Stimulated activated CD8-positive, alpha-beta memory T cell treated with anti-CD3 and anti-CD28 coated beads, Interleukin-15, amount 100 ng/mL, for 24 hours (primary cell): ENCODE measurements at regions not wholly inside any gene's neighbourhood (a gene's known extent, or its start where the extent isn't known, plus 50 kb on each side); places are given as distances from the start of the nearest gene placed in this dataset.

Experiments used
- DNase-seq: peaks from one replicate; pipeline ENCODE4 v3.0.0-alpha.2; 2020; ENCODE audit warnings: low read depth

- no peak for DNase-seq
Observed at GRCh38 chr3:182067423-182067822, 355.7 kb downstream of the SOX2 start.

DNA sequence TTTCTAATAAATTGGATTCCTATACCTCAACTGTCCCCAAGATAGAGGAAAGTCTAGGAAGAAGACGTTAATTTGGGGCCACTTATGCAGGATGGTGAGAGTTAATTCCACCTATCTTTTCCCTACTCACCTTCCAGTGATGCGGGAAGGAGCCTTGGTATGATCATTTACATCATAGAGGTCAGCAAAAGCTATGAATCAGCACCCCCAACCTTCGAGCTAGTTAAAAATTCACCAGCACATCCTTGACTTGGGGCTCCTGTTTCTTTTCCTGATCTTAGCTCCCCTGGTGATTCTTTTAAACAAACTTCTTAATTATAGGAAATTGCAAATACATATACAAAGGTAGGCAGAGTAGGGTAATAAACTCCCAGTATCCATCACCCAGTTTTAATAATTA, 366.6 kb downstream of the SOX2 start:
- no peak for DNase-seq

GRCh38 chr3:182078929-182079328, 367.2 kb downstream of the SOX2 start:
- DNase-seq: no peak

GRCh38 chr3:182081096-182081495, 369.4 kb downstream of the SOX2 start:
- no peak for DNase-seq

DNA sequence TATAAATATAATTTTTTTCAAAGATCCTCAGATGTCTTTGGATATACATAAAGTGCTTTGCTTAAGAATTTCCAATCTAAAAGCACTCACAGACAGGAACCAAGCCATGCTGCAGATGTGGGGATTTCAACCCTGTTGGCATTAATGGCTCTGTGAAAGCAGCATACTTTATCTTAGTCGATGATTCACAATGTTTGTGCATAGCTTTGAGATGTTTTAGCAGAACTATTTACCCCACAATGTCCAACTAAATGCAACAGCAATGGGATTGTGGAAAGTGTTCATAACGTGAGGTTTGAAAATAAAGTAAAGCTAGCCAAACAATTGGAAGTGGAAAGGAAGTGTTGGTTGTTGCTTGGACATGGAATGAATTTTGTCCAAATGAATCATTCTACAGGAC, 371.4 kb downstream of the SOX2 start:
- no peak for DNase-seq

DNA sequence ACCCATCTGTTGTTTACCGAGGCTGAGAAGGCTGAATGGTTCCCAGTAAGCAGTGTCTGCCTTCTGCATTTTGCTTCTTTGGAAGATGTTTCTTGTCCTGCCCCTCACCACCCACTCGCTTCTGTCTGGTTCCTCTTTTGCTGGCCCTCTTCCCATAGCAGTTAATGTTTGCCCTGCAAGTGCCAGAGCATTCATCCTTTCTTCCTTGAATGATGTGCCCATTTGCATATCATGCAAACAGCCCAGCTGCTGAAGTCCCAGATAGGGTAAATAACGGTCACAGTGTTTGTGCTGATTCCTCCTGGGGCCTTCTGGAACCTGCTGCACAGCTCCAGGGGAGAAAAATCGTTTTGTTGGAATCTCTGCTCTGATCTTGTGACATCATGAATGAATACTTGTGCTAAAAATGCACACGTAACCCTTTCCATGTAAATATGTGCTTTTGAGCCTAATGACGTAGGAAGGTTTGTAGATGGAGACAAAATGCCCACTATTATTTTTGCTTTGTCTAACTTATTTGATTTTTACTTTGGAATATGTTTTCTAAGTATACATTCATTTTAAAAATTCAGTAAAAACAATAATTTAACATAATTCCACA, 381.0 kb downstream of the SOX2 start:
- no peak for DNase-seq

DNA sequence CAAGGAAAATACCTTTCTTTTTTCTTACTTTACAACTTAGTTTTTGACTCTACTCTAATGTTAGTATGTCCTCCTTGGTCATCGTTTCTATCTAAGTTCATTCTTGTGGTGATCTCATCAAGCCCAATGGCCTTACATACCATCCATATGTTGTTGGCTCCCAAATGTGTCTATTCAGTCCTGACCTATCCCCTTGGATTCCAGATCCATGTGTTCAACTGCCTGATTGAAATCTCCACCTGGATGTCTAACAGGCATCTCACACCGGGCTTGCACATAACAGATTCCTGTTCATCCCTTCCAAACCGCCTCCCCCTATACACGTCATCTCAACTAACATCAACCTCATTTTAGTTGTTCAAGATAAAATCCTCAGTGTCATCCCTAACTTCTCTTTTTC, 382.6 kb downstream of the SOX2 start:
- no peak for DNase-seq

- DNase-seq: no peak
Observed at GRCh38 chr3:182104881-182105280, 393.2 kb downstream of the SOX2 start.

DNA sequence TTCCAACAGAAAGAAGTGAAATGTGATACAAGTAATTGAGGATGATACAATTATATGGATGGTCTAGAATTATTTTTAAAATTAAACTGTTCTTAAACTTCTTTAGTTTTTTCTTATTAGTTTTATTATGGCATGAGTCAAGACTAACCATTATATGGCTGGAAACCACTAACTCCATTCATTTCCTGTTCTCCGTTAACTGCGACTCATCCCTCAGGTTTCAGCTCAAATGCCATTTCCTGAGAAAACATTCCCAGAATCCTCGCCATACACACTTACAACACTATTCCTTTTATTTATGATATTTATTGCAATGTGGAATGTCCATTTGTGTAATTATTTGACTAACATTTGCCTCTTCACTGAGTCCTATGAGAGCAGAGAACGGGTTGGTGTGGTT, 394.1 kb downstream of the SOX2 start:
- DNase-seq: no peak

GRCh38 chr3:182108371-182108770, 396.6 kb downstream of the SOX2 start:
- DNase-seq: no peak

- DNase-seq: no peak
Observed at GRCh38 chr3:182111967-182112366, 400.2 kb downstream of the SOX2 start.

DNA sequence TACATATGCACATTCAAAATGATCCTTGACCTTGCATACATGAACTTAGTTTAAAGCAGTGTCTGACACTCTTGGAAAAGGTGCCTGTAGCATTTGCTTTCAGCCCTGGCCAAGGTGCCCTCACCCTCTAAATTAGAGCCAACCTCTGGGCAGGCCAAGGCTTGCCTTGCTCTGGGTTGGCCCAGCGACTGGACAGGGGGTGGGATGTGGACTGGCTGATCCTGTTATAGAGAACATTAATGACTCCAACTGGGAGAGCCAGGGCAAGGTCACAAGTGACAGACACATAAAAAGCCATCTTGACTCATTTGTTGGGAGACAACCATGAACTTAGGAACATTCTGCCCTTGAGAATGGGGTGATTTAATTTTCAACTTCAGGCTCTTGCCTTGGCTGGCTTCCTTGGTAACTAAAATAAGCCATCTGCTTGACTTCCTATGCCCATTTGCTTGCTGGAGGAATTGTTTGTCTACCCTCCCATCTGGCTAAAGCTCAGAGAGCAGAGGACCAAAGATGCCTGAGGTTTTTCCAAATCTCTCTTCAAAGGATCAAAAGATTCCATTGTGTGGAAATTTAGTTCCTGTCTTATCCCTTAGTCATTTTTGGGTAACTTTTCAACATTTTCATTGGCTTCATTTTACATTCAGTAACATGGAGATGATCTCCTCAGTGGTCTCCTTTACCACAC, 403.7 kb downstream of the SOX2 start:
- no peak for DNase-seq

DNA sequence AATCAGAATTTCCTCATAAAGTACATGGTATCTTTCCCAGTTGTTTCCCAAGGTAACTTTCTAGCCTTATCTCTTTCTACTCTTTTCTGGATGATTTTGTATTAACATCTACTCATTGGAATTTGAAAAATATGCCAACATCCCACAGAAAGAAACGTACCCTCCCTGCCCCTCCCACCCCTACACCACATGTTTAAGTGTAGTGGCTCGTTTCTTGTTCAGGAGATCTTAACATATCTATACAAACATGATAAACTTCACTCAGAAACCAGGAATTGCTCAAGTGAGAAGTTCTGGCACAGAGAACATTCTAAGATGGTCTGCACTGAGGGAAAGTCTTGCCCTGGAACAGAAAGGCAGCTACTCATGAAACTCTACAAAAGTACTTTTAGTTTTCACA, 404.7 kb downstream of the SOX2 start:
- no peak for DNase-seq

GRCh38 chr3:182117131-182117530, 405.4 kb downstream of the SOX2 start:
- DNase-seq: no peak

DNA sequence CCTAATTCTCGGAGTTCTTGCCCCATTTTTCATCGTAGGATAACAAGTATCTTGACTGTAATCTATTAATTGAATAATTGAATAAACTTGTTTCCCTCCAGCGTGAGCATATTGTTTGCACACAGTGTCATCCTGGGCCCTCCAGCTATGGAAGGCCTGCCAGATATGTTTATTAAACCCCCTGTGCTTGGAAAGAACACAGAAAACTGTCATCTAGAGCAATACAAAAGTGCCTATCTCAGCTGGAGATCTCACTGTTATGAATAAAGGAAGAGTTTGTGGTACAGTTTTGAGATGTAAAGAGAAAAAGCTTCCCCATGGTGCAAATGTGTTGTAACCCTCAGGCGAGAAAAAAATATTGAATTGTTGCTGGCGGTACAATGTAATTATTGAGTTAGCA, 405.9 kb downstream of the SOX2 start:
- no peak for DNase-seq

GRCh38 chr3:182118066-182118465, 406.3 kb downstream of the SOX2 start:
- DNase-seq: no peak

GRCh38 chr3:182121401-182121800, 409.7 kb downstream of the SOX2 start:
- no peak for DNase-seq

GRCh38 chr3:182122779-182123178, 411.1 kb downstream of the SOX2 start:
- DNase-seq: no peak

GRCh38 chr3:182124187-182124586, 412.5 kb downstream of the SOX2 start:
- no peak for DNase-seq

- DNase-seq: no peak
Observed at GRCh38 chr3:182124716-182125115, 413.0 kb downstream of the SOX2 start.

GRCh38 chr3:182129740-182130139, 418.0 kb downstream of the SOX2 start:
- DNase-seq: no peak

GRCh38 chr3:182133752-182134151, 422.0 kb downstream of the SOX2 start:
- no peak for DNase-seq

GRCh38 chr3:182135056-182135455, 423.3 kb downstream of the SOX2 start:
- no peak for DNase-seq
